ENCODE measurements at regions not wholly inside any gene's neighbourhood (a gene's known extent, or its start where the extent isn't known, plus 50 kb on each side); places are given as distances from the start of the nearest gene placed in this dataset.

DNA sequence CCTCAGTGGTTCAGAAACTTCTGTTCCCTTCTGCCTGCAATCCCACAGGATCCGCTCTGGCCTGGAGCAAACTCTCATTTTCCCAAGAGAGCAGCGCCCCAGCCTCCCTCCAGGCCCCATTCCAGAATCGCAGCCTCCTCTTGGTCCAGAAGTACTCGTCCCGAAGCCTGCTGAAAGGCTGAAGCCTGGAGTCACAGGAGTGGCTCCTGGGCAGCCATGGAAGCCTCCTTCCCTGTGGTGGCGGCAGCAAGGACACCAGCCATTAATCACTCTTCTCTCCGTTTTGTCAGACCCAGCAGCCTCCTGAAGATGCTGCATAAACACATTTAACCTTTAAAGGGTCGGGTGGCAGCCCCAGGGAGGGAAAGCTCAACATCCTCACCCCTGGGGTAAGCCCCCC lies 66.9 kb upstream of the TNRC6C start:
- Histone ChIP-seq H3K36me3 (no peaks in the 10 kb centered on the region), H3K4me3 (ENCODE audit: low read depth in 1 of 2, low read length in 1 of 2) (no peak overlapping the region), H3K4me1 (ENCODE audit: control insufficient read depth in 1 of 2, insufficient read depth in 1 of 2, low read depth in 1 of 2, low read length in 1 of 2) (peaks cover 23 to 26% of the 10 kb centered on the region in 2 experiments), H3K27ac (no peak overlapping the region), H3K9me3 (no peaks in the 10 kb centered on the region), H3K27me3 (peaks cover 22% of the 10 kb centered on the region)
- TF ChIP-seq, protein P1, sequence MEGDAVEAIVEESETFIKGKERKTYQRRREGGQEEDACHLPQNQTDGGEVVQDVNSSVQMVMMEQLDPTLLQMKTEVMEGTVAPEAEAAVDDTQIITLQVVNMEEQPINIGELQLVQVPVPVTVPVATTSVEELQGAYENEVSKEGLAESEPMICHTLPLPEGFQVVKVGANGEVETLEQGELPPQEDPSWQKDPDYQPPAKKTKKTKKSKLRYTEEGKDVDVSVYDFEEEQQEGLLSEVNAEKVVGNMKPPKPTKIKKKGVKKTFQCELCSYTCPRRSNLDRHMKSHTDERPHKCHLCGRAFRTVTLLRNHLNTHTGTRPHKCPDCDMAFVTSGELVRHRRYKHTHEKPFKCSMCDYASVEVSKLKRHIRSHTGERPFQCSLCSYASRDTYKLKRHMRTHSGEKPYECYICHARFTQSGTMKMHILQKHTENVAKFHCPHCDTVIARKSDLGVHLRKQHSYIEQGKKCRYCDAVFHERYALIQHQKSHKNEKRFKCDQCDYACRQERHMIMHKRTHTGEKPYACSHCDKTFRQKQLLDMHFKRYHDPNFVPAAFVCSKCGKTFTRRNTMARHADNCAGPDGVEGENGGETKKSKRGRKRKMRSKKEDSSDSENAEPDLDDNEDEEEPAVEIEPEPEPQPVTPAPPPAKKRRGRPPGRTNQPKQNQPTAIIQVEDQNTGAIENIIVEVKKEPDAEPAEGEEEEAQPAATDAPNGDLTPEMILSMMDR (IDR thresholded peaks at IDR 0.05): no peak

DNA sequence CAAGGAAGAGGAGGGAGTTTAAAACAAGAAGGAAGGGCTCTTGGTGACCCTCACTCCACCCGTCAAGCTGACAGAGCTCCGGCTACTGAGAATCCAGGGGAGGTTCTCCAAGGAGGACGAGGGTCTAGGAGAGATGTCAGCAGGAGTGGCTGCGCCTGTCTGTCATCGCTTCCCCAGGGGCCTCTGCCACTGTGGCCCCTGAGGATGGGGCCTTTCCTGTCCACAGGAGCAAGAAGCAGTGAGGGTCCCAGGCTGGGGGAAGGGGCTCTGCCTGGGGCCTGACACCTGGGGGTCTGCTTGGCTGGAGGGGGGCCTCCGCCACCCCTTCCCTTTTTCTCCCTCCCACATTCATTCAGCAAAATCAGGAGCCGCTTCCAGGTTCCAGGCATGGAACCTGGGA lies 66.5 kb upstream of the TNRC6C start:
- TF ChIP-seq, protein P1 (IDR thresholded peaks at IDR 0.05): no peak
- Histone ChIP-seq H3K4me1 (ENCODE audit: control insufficient read depth in 1 of 2, insufficient read depth in 1 of 2, low read depth in 1 of 2, low read length in 1 of 2) (peaks cover 19 to 22% of the 10 kb centered on the region in 2 experiments), H3K4me3 (ENCODE audit: low read depth in 1 of 2, low read length in 1 of 2) (no peak overlapping the region), H3K27ac (no peak overlapping the region), H3K9me3 (no peaks in the 10 kb centered on the region), H3K27me3 (peaks cover 22% of the 10 kb centered on the region), H3K36me3 (no peaks in the 10 kb centered on the region)

GRCh38 chr17:77892469-77893143 lies 65.9 kb upstream of the TNRC6C start:
- peaks cover 13 to 16% of the 10 kb centered on the region in 2 experiments for H3K4me1 ChIP-seq (ENCODE audit: control insufficient read depth in 1 of 2, insufficient read depth in 1 of 2, low read depth in 1 of 2, low read length in 1 of 2)
- H3K27me3 ChIP-seq: peaks cover 28% of the 10 kb centered on the region
- H3K36me3 ChIP-seq: no peaks in the 10 kb centered on the region
- no peaks in the 10 kb centered on the region for H3K9me3 ChIP-seq
- TF ChIP-seq, protein P1 (IDR thresholded peaks at IDR 0.05): peak; percentile 14
- H3K27ac ChIP-seq: no peak overlapping the region
- H3K4me3 ChIP-seq (ENCODE audit: low read depth in 1 of 2, low read length in 1 of 2): no peak overlapping the region

- Histone ChIP-seq H3K9me3 (no peaks in the 10 kb centered on the region), H3K4me1 (ENCODE audit: control insufficient read depth in 1 of 2, insufficient read depth in 1 of 2, low read depth in 1 of 2, low read length in 1 of 2) (peaks cover 7 to 8% of the 10 kb centered on the region in 2 experiments), H3K27ac (no peak overlapping the region), H3K36me3 (no peaks in the 10 kb centered on the region), H3K4me3 (ENCODE audit: low read depth in 1 of 2, low read length in 1 of 2) (no peak overlapping the region), H3K27me3 (peaks cover 34% of the 10 kb centered on the region)
- TF ChIP-seq, protein P1 (IDR thresholded peaks at IDR 0.05): no peak
These were observed 65.1 kb upstream of the TNRC6C start for GRCh38 chr17:77893144-77894044.

DNA sequence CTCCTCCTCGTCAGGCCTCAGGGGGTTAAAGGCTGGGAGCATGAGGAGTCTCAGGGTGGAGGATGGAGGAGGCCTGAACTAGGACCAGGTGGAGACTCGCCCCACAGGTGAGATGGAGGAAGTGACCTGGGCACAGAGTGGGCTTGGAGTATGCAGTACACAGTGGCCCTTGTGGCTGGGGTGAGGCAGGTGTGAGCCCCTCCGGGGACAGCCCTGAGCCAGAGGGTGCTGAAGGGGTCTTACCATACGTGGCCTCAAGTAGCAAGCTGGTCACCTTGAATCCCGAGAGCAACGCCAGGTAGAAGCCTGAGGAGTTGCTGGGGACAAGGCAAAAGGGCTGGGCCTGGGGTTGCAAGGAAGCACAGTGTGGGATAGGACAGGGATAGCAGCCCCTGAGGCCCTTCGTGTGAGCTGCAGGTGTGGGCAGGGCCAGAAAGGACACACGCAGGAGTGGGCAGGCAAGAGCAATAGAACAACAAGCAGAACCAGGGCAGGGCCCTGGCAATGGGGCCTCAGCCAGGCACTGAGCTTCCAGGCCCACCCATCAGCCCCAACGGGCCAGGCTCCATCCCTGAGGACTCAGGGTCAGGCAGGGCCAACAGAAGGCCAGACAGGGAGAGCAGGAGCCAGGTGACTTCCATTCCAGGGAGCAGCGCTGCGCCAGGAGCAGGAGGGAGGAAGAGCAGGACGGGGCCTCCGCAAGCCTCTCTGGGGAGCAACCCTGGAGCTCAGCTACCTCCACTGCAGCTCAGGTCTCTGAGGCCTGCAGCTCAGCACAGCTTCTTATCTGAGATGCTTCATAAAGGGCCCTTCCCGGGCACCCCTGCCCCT lies 64.2 kb upstream of the TNRC6C start:
- Histone ChIP-seq H3K9me3 (no peaks in the 10 kb centered on the region), H3K27ac (no peak overlapping the region), H3K4me1 (ENCODE audit: control insufficient read depth in 1 of 2, insufficient read depth in 1 of 2, low read depth in 1 of 2, low read length in 1 of 2) (no peaks in the 10 kb centered on the region), H3K36me3 (no peaks in the 10 kb centered on the region), H3K4me3 (ENCODE audit: low read depth in 1 of 2, low read length in 1 of 2) (no peak overlapping the region), H3K27me3 (peaks cover 35% of the 10 kb centered on the region)
- TF ChIP-seq, protein P1 (IDR thresholded peaks at IDR 0.05): no peak

All from neutrophil (primary cell).